Smooth muscle cell (in vitro differentiated cells): ENCODE measurements at regions not wholly inside any gene's neighbourhood (a gene's known extent, or its start where the extent isn't known, plus 50 kb on each side); places are given as distances from the start of the nearest gene placed in this dataset.

ENCODE experiments used
- DNase-seq: peaks from one replicate; lab custom pipeline; 2025; ENCODE audit not compliant: unreplicated experiment; lab: John Stamatoyannopoulos, UW
- H2AFZ ChIP-seq: fragments of 200-600 bp; sonication (generic); 2 replicates; pipeline ENCODE4 v1.6.0; 2016; ENCODE audit warnings: antibody characterized with exemption, low read depth, mild to moderate bottlenecking
- H3F3A ChIP-seq: fragments of 200-600 bp; sonication (generic); 2 replicates; pipeline ENCODE4 v1.6.0; 2017; ENCODE audit warnings: antibody characterized with exemption, low read depth
- H3K27ac ChIP-seq: fragments of 200-600 bp; sonication (generic); 2 replicates; pipeline ENCODE4 v1.5.1; 2016; ENCODE audit warnings: low read depth, mild to moderate bottlenecking
- H3K27me3 ChIP-seq: fragments of 200-600 bp; sonication (generic); 2 replicates; pipeline ENCODE4 v1.6.1; 2016; ENCODE audit warnings: low read depth, mild to moderate bottlenecking
- H3K36me3 ChIP-seq: fragments of 200-600 bp; sonication (generic); 2 replicates; pipeline ENCODE4 v1.5.1; 2016; ENCODE audit warnings: low read depth
- H3K4me1 ChIP-seq: fragments of 200-600 bp; sonication (generic); 2 replicates; pipeline ENCODE4 v1.5.1; 2016; ENCODE audit warnings: low read depth
- H3K4me2 ChIP-seq: fragments of 200-600 bp; sonication (generic); 2 replicates; pipeline ENCODE4 v1.6.0; 2016; ENCODE audit warnings: mild to moderate bottlenecking
- H3K4me3 ChIP-seq: fragments of 200-600 bp; sonication (generic); 2 replicates; pipeline ENCODE4 v1.5.1; 2016; ENCODE audit warnings: mild to moderate bottlenecking
- H3K79me2 ChIP-seq: fragments of 200-600 bp; sonication (generic); 2 replicates; pipeline ENCODE4 v1.6.0; 2016; ENCODE audit warnings: low read depth, mild to moderate bottlenecking
- H3K9ac ChIP-seq: fragments of 200-600 bp; sonication (generic); 2 replicates; pipeline ENCODE4 v1.6.0; 2016; ENCODE audit warnings: low read depth
- H3K9me3 ChIP-seq: fragments of 200-600 bp; sonication (generic); replicated peaks from 2 replicates; pipeline ENCODE4 v1.5.1; 2016; ENCODE audit warnings: low read depth
- H4K20me1 ChIP-seq: fragments of 200-600 bp; sonication (generic); 2 replicates; pipeline ENCODE4 v1.6.0; 2016; ENCODE audit warnings: low read depth
- CTCF ChIP-seq: fragments of 200-600 bp; sonication (generic); IDR thresholded peaks from 2 replicates; pipeline ENCODE4 v1.5.1; 2017; ENCODE audit warnings: borderline replicate concordance, mild to moderate bottlenecking, antibody characterized with exemption; ENCODE audit not compliant: insufficient read depth, poor library complexity, severe bottlenecking
- WGBS: methylation state at CpG from one replicate; pipeline ENCODE4 v1.1.7; 2016; ENCODE audit warnings: low lambda C conversion rate; 5-methylcytosine and 5-hydroxymethylcytosine counted together

GRCh38 chrX:6681521-6682145, 146.7 kb upstream of the VCX3A start:
- 62% methylated on average over 7 of the region's 7 CpGs for WGBS
- Histone ChIP-seq H3F3A (no peaks in the 10 kb centered on the region), H3K4me1 (no peaks in the 10 kb centered on the region), H4K20me1 (no peaks in the 10 kb centered on the region), H3K4me2 (no peak overlapping the region), H3K36me3 (no peaks in the 10 kb centered on the region), H3K79me2 (no peaks in the 10 kb centered on the region), H3K4me3 (no peak overlapping the region), H3K27me3 (no peaks in the 10 kb centered on the region), H3K27ac (no peak overlapping the region), H3K9ac (no peak overlapping the region), H2AFZ (no peak overlapping the region), H3K9me3 (no peaks in the 10 kb centered on the region)
- no peak for TF ChIP-seq CTCF
- DNase-seq: no peak

DNA sequence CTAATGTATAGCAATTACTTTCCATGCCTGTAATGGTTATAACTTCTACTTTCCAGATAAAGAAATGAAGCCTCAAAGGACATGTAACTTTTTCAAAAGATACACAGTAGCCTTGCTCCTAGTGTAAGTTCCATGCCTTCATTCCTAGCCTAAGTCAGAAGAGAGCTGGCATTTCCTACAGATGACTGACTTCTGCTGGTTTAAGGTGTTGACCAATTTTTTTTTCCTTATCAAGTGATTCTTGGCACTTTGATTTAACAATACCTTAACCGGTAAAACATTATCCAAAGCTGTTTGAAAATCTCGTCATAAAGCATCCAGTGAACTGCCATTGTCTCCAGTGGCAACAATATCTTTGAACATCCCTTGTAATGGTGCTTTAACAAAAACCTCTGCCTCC, 145.1 kb upstream of the VCX3A start:
- no peak for TF ChIP-seq CTCF
- no peak overlapping the region for H2AFZ ChIP-seq
- WGBS: 76% methylated on average over 2 of the region's 2 CpGs
- H3K27me3 ChIP-seq: no peaks in the 10 kb centered on the region
- H3K4me3 ChIP-seq: no peak overlapping the region
- no peaks in the 10 kb centered on the region for H3K79me2 ChIP-seq
- no peak overlapping the region for H3K4me2 ChIP-seq
- H3F3A ChIP-seq: no peaks in the 10 kb centered on the region
- H3K4me1 ChIP-seq: no peaks in the 10 kb centered on the region
- H3K36me3 ChIP-seq: no peaks in the 10 kb centered on the region
- H3K9me3 ChIP-seq: no peaks in the 10 kb centered on the region
- H3K9ac ChIP-seq: no peak overlapping the region
- no peak for DNase-seq
- H3K27ac ChIP-seq: no peak overlapping the region
- H4K20me1 ChIP-seq: no peaks in the 10 kb centered on the region

DNA sequence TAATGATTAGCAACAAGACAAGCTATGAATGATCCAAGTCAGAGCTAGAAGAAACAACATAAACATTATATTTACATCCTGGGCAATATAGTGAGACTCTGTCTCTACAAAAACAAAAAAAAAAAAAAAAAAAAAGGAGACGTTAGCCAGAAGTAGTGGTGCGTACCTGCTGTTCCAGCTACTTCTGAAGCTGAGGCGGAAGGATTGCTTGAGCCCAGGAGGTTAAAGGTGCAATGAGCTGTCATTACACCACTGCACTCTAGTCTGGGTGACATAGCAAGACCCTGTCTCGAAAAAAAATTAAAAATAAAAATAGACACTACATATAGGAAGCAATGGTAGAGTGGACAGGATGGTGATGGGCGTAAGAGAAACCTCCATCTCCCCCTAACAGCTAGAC, 144.6 kb upstream of the VCX3A start:
- no peaks in the 10 kb centered on the region for H3K9me3 ChIP-seq
- no peaks in the 10 kb centered on the region for H3K36me3 ChIP-seq
- no peak overlapping the region for H3K9ac ChIP-seq
- WGBS: 80% methylated on average over 5 of the region's 5 CpGs
- H4K20me1 ChIP-seq: no peaks in the 10 kb centered on the region
- no peak overlapping the region for H2AFZ ChIP-seq
- H3F3A ChIP-seq: no peaks in the 10 kb centered on the region
- H3K4me3 ChIP-seq: no peak overlapping the region
- DNase-seq: no peak
- no peak for TF ChIP-seq CTCF
- no peak overlapping the region for H3K27ac ChIP-seq
- no peaks in the 10 kb centered on the region for H3K27me3 ChIP-seq
- no peak overlapping the region for H3K4me2 ChIP-seq
- H3K4me1 ChIP-seq: no peaks in the 10 kb centered on the region
- no peaks in the 10 kb centered on the region for H3K79me2 ChIP-seq

DNA sequence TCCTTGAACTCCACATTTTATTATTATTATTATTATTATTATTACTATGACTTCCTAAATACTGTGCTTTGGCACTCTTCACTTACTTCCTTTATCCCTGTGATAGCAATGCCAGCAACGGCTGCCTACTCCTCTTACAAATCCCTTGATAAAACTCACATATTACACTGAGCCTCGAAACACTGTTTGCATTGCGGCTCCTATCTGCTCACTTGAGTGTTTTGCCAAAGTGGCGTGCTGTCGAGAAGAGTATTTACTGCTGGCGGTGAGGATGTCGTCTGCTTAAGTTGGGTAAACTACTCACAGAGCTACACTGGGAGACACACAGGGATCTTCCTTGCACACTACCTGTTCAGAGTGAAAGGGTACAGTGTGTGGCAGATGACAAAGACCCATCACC, 143.4 kb upstream of the VCX3A start:
- Histone ChIP-seq H3K27ac (no peak overlapping the region), H3K36me3 (no peaks in the 10 kb centered on the region), H4K20me1 (no peaks in the 10 kb centered on the region), H3K4me3 (no peak overlapping the region), H3K4me2 (no peak overlapping the region), H3K79me2 (no peaks in the 10 kb centered on the region), H3K4me1 (no peaks in the 10 kb centered on the region), H3K9me3 (no peaks in the 10 kb centered on the region), H3K27me3 (no peaks in the 10 kb centered on the region), H2AFZ (no peak overlapping the region), H3K9ac (no peak overlapping the region), H3F3A (no peaks in the 10 kb centered on the region)
- no peak for DNase-seq
- WGBS: 66% methylated on average over 7 of the region's 7 CpGs
- TF ChIP-seq CTCF: no peak
